B cell (primary cell): ENCODE measurements at regions not wholly inside any gene's neighbourhood (a gene's known extent, or its start where the extent isn't known, plus 50 kb on each side); places are given as distances from the start of the nearest gene placed in this dataset.

ENCODE experiments used
- ATAC-seq: fragments of 200-7000 bp; cut with Tn5 transposase; one replicate; pipeline ENCODE4 v1.10.0; 2021; ENCODE audit warnings: low read depth, mild to moderate bottlenecking, moderate number of reproducible peaks, moderate library complexity
- CTCF ChIA-PET: fragments of 350-600 bp; sonication (Branson Sonifier 250); formaldehyde crosslinking; loops from one replicate; lab custom pipeline; 2021; ENCODE audit warnings: antibody characterized with exemption, inconsistent platforms; lab: Charles Lee
- POLR2A ChIA-PET: fragments of 350-600 bp; sonication (Branson Sonifier 250); formaldehyde crosslinking; loops from one replicate; lab custom pipeline; 2021; ENCODE audit warnings: antibody characterized with exemption; lab: Charles Lee
- DNase-seq: peaks from one replicate; pipeline ENCODE4 v3.0.0; 2013
- H2AFZ ChIP-seq: 2 replicates; pipeline ENCODE4 v1.6.1; 2012; ENCODE audit warnings: mild to moderate bottlenecking, low read depth, low read length; ENCODE audit not compliant: insufficient read depth, poor library complexity, severe bottlenecking
- H3K27ac ChIP-seq, 2 donors: 1 replicate in 1 of 2; 2 replicates in 1 of 2; pipeline ENCODE4 v1.5.1; 2012 to 2013; ENCODE audit warnings: low read length in 2 of 2, mild to moderate bottlenecking in 2 of 2, moderate library complexity in 1 of 2
- H3K27me3 ChIP-seq, 4 experiments: fragments of 200-600 bp in 1 of 4; sonication (generic) in 1 of 4; replicated peaks in 1 of 4; 1 replicate in 2 of 4; 2 replicates in 2 of 4; pipeline versions ENCODE4 v1.6.1 to v1.7.0; 2013 to 2016; ENCODE audit warnings: low read length in 3 of 4, mild to moderate bottlenecking in 2 of 4, mixed read lengths in 1 of 4, moderate library complexity in 1 of 4; ENCODE audit not compliant: insufficient read depth in 4 of 4, control insufficient read depth in 3 of 4; ENCODE audit errors: control extremely low read depth in 1 of 4
- H3K36me3 ChIP-seq, 2 experiments: replicated peaks in 1 of 2; 1 replicate in 1 of 2; 2 replicates in 1 of 2; pipeline versions ENCODE4 v1.6.1 to v1.7.1; 2013; ENCODE audit warnings: low read length in 1 of 2; ENCODE audit not compliant: insufficient read depth in 2 of 2, control insufficient read depth in 1 of 2; ENCODE audit errors: control extremely low read depth in 1 of 2, extremely low read depth in 1 of 2
- H3K4me1 ChIP-seq, 2 donors: fragments of 200-600 bp in 1 of 2; sonication (generic) in 1 of 2; 1 replicate in 1 of 2; 2 replicates in 1 of 2; pipeline versions ENCODE4 v1.5.1 to v1.6.1; 2013 to 2017; ENCODE audit warnings: low read length in 2 of 2; ENCODE audit not compliant: control insufficient read depth in 2 of 2, insufficient read depth in 2 of 2
- H3K4me2 ChIP-seq: replicated peaks from 2 replicates; pipeline ENCODE3; 2012; ENCODE audit warnings: mild to moderate bottlenecking, low read depth, low read length; ENCODE audit not compliant: poor library complexity, severe bottlenecking
- H3K4me3 ChIP-seq, 5 experiments: fragments of 200-600 bp in 1 of 5; sonication (generic) in 1 of 5; 1 replicate in 3 of 5; 2 replicates in 2 of 5; pipeline versions ENCODE4 v1.5.1 to v1.7.0; 2011 to 2016; ENCODE audit warnings: low read length in 4 of 5, mild to moderate bottlenecking in 4 of 5, low read depth in 2 of 5, control low read depth in 1 of 5, moderate library complexity in 1 of 5; ENCODE audit not compliant: insufficient read depth in 1 of 5; ENCODE audit errors: control extremely low read depth in 1 of 5, extremely low read depth in 1 of 5
- H3K79me2 ChIP-seq: fragments of 200-600 bp; sonication (generic); one replicate; pipeline ENCODE4 v1.6.0; 2016; ENCODE audit warnings: low read length; ENCODE audit not compliant: control insufficient read depth, insufficient read depth
- H3K9ac ChIP-seq: fragments of 200-600 bp; sonication (generic); 2 replicates; pipeline ENCODE4 v1.6.1; 2017; ENCODE audit warnings: mild to moderate bottlenecking, low read length, moderate library complexity
- H3K9me3 ChIP-seq, 3 donors: one replicate each; pipeline versions ENCODE4 v1.6.1 to v1.7.1; 2013; ENCODE audit warnings: low read length in 2 of 3; ENCODE audit not compliant: control insufficient read depth in 2 of 3, insufficient read depth in 1 of 3; ENCODE audit errors: control extremely low read depth in 1 of 3
- H4K20me1 ChIP-seq: 2 replicates; pipeline ENCODE4 v1.6.0; 2012; ENCODE audit warnings: mild to moderate bottlenecking, low read length; ENCODE audit not compliant: insufficient read depth, control insufficient read depth, poor library complexity, severe bottlenecking
- H3K27ac Mint-ChIP-seq: one replicate; pipeline ENCODE4 v1.8.0; 2021; ENCODE audit warnings: mixed read lengths
- H3K27me3 Mint-ChIP-seq: one replicate; pipeline ENCODE4 v1.8.0; 2021; ENCODE audit warnings: mixed read lengths
- H3K4me1 Mint-ChIP-seq: one replicate; pipeline ENCODE4 v1.8.0; 2021; ENCODE audit warnings: mixed read lengths
- H3K4me3 Mint-ChIP-seq: one replicate; pipeline ENCODE4 v1.8.0; 2021; ENCODE audit warnings: mixed read lengths
- H3K9me3 Mint-ChIP-seq: one replicate; pipeline ENCODE4 v1.8.0; 2022; ENCODE audit warnings: mixed read lengths; ENCODE audit not compliant: insufficient read depth
- EZH2 ChIP-seq: IDR thresholded peaks from 2 replicates; pipeline ENCODE4 v1.6.1; 2012; ENCODE audit warnings: borderline replicate concordance, low read depth, mild to moderate bottlenecking, moderate library complexity, low read length; ENCODE audit not compliant: insufficient read depth, poor library complexity, severe bottlenecking
- WGBS: methylation state at CpG from one replicate; pipeline ENCODE4 v1.1.5; 2013; ENCODE audit warnings: missing lambda C conversion rate; ENCODE audit not compliant: insufficient coverage; 5-methylcytosine and 5-hydroxymethylcytosine counted together
- intact Hi-C: fragments of 100-400 bp; cut with micrococcal nuclease; formaldehyde crosslinking; loops from one replicate; pipeline ENCODE4 v1.10.0; 2022
- TF ChIP-seq, protein P1 (sequence below): fragments of 200-600 bp; IDR thresholded peaks from one replicate; pipeline ENCODE4 v1.8.0; 2022; ENCODE audit warnings: antibody characterized with exemption, mild to moderate bottlenecking

DNA sequence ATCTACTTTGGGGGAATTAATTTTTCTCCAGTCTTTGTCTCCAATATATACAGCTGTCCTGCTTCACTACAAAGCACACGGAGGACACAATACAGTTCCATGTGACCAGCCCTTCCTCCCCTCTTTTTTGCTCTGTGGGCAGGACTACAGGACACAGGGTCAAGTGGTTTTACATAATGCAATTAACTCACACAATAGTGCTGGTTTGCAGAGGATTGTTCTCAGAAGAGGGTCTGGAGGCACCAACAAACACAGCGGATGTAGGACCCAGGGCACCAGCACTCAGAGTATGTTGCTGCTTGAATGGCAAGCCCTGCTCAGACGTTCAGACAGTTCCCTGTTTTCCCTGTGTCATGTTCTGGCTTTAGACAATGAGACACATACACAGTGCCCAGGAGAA lies 52.0 kb upstream of the NPTX2 start:
- no peak overlapping the region for H2AFZ ChIP-seq
- no peak overlapping the region for H3K9ac ChIP-seq
- no peak overlapping the region for H3K4me3 ChIP-seq
- peaks cover 0 to 21% (median 0%) of the 10 kb centered on the region in 3 donors for H3K9me3 ChIP-seq
- TF ChIP-seq, protein P1, sequence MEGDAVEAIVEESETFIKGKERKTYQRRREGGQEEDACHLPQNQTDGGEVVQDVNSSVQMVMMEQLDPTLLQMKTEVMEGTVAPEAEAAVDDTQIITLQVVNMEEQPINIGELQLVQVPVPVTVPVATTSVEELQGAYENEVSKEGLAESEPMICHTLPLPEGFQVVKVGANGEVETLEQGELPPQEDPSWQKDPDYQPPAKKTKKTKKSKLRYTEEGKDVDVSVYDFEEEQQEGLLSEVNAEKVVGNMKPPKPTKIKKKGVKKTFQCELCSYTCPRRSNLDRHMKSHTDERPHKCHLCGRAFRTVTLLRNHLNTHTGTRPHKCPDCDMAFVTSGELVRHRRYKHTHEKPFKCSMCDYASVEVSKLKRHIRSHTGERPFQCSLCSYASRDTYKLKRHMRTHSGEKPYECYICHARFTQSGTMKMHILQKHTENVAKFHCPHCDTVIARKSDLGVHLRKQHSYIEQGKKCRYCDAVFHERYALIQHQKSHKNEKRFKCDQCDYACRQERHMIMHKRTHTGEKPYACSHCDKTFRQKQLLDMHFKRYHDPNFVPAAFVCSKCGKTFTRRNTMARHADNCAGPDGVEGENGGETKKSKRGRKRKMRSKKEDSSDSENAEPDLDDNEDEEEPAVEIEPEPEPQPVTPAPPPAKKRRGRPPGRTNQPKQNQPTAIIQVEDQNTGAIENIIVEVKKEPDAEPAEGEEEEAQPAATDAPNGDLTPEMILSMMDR: no peak
- no peak overlapping the region for H3K27ac ChIP-seq
- ChIA-PET CTCF (no interaction called here), POLR2A (no interaction called here)
- no peaks in the 10 kb centered on the region for H3K36me3 ChIP-seq
- WGBS: 73% methylated on average over 3 of the region's 3 CpGs
- no peaks in the 10 kb centered on the region for H3K4me1 ChIP-seq
- Mint-ChIP-seq H3K27ac (no peak overlapping the region), H3K4me3 (no peak overlapping the region), H3K4me1 (no peaks in the 10 kb centered on the region), H3K27me3 (peaks cover 23% of the 10 kb centered on the region), H3K9me3 (no peaks in the 10 kb centered on the region)
- intact Hi-C loops: no loop called here
- no peak for ATAC-seq
- no peaks in the 10 kb centered on the region for H4K20me1 ChIP-seq
- DNase-seq: no peak
- H3K79me2 ChIP-seq: no peaks in the 10 kb centered on the region
- H3K4me2 ChIP-seq: no peak overlapping the region
- H3K27me3 ChIP-seq: peaks cover 0 to 7% (median 3%) of the 10 kb centered on the region in 4 experiments

- Mint-ChIP-seq H3K4me3 (no peak overlapping the region), H3K9me3 (no peaks in the 10 kb centered on the region), H3K4me1 (no peaks in the 10 kb centered on the region), H3K27me3 (peaks cover 19% of the 10 kb centered on the region), H3K27ac (no peak overlapping the region)
- no peaks in the 10 kb centered on the region for H4K20me1 ChIP-seq
- H3K4me1 ChIP-seq: no peaks in the 10 kb centered on the region
- 78% methylated on average over 5 of the region's 5 CpGs for WGBS
- H3K9me3 ChIP-seq: peaks cover 0 to 25% (median 0%) of the 10 kb centered on the region in 3 donors
- no peaks in the 10 kb centered on the region for H3K36me3 ChIP-seq
- CTCF ChIA-PET: no interaction called here
- H3K9ac ChIP-seq: no peak overlapping the region
- H3K27me3 ChIP-seq: peaks cover 0 to 7% (median 3%) of the 10 kb centered on the region in 4 experiments
- H3K4me2 ChIP-seq: no peak overlapping the region
- DNase-seq: no peak
- TF ChIP-seq, protein P1: no peak
- no peak for TF ChIP-seq EZH2
- POLR2A ChIA-PET: no interaction called here
- H2AFZ ChIP-seq: no peak overlapping the region
- H3K79me2 ChIP-seq: no peaks in the 10 kb centered on the region
- intact Hi-C loops: no loop called here
- no peak overlapping the region for H3K4me3 ChIP-seq
- no peak for ATAC-seq
- H3K27ac ChIP-seq: no peak overlapping the region
These were observed 54.1 kb upstream of the NPTX2 start for GRCh38 chr7:98562871-98563495.
